GM19395 (cell line): ENCODE measurements at regions not wholly inside any gene's neighbourhood (a gene's known extent, or its start where the extent isn't known, plus 50 kb on each side); places are given as distances from the start of the nearest gene placed in this dataset.

Experiments used
- ATAC-seq: cut with Tn5 transposase; IDR thresholded peaks from one replicate; pipeline ENCODE4 v1.9.1; 2021; ENCODE audit warnings: mild to moderate bottlenecking, moderate library complexity; ENCODE audit not compliant: unreplicated experiment

- ATAC-seq, result no peak
Measured at GRCh38 chr5:2303431-2304100, 420.8 kb upstream of the IRX4 start.

GRCh38 chr5:2302169-2302568, 419.4 kb upstream of the IRX4 start:
- no peak for ATAC-seq

GRCh38 chr5:2300861-2301574, 418.3 kb upstream of the IRX4 start:
- ATAC-seq, result no peak

- ATAC-seq, result no peak
Measured at GRCh38 chr5:2300421-2300820, 417.7 kb upstream of the IRX4 start.

GRCh38 chr5:2299388-2300220, 416.9 kb upstream of the IRX4 start:
- ATAC-seq, result no peak

- ATAC-seq, result no peak
Measured at GRCh38 chr5:2298781-2299180, 416.1 kb upstream of the IRX4 start.

- ATAC-seq, result no peak
Measured at GRCh38 chr5:2297991-2298390, 415.3 kb upstream of the IRX4 start.

GRCh38 chr5:2295476-2295875, 412.8 kb upstream of the IRX4 start:
- ATAC-seq, result no peak

GRCh38 chr5:2293906-2294305, 411.2 kb upstream of the IRX4 start:
- no peak for ATAC-seq

- no peak for ATAC-seq
Measured at GRCh38 chr5:2291146-2291840, 408.6 kb upstream of the IRX4 start.

GRCh38 chr5:2289380-2289779, 406.7 kb upstream of the IRX4 start:
- no peak for ATAC-seq

- no peak for ATAC-seq
Measured at GRCh38 chr5:2288968-2289367, 406.2 kb upstream of the IRX4 start.

- ATAC-seq, result no peak
Measured at GRCh38 chr5:2288466-2288865, 405.7 kb upstream of the IRX4 start.

GRCh38 chr5:2286250-2286649, 403.5 kb upstream of the IRX4 start:
- no peak for ATAC-seq

GRCh38 chr5:2284678-2285077, 402.0 kb upstream of the IRX4 start:
- no peak for ATAC-seq

GRCh38 chr5:2283481-2284045, 400.8 kb upstream of the IRX4 start:
- ATAC-seq, result no peak

- no peak for ATAC-seq
Measured at GRCh38 chr5:2282893-2283292, 400.2 kb upstream of the IRX4 start.

- ATAC-seq, result no peak
Measured at GRCh38 chr5:2282034-2282690, 399.4 kb upstream of the IRX4 start.

GRCh38 chr5:2281446-2281845, 398.7 kb upstream of the IRX4 start:
- ATAC-seq, result no peak

GRCh38 chr5:2280318-2280717, 397.6 kb upstream of the IRX4 start:
- ATAC-seq, result no peak
